Dermis blood vessel endothelial cell (primary cell): ENCODE measurements at regions not wholly inside any gene's neighbourhood (a gene's known extent, or its start where the extent isn't known, plus 50 kb on each side); places are given as distances from the start of the nearest gene placed in this dataset.
"Not testable (repeated sequence)": the region's sequence is repeated elsewhere in the genome, so short reads cannot be mapped to it uniquely, and the experiment has no call there.

Source experiments
- DNase-seq: peaks from one replicate; pipeline ENCODE4 v3.0.0; 2010

GRCh38 chr1:24268555-24268954 is 50.6 kb upstream of the GRHL3 start:
- DNase-seq: not testable (repeated sequence)

GRCh38 chr1:24266998-24267397 is 52.2 kb upstream of the GRHL3 start:
- no peak for DNase-seq

- DNase-seq: no peak
Measured at GRCh38 chr1:24266398-24266941, 52.7 kb upstream of the GRHL3 start.

GRCh38 chr1:24263746-24264145 is 55.4 kb upstream of the GRHL3 start:
- no peak for DNase-seq

- no peak for DNase-seq
Measured at GRCh38 chr1:24263211-24263610, 55.9 kb upstream of the GRHL3 start.

- DNase-seq: no peak
Measured at GRCh38 chr1:24261977-24262376, 57.2 kb upstream of the GRHL3 start.

- DNase-seq: no peak
Measured at GRCh38 chr1:24258735-24259424, 60.3 kb upstream of the GRHL3 start.

- no peak for DNase-seq
Measured at GRCh38 chr1:24257373-24257772, 61.8 kb upstream of the GRHL3 start.

GRCh38 chr1:24256687-24257086 is 62.5 kb upstream of the GRHL3 start:
- DNase-seq: no peak

- no peak for DNase-seq
Measured at GRCh38 chr1:24255226-24255625, 63.9 kb upstream of the GRHL3 start.

GRCh38 chr1:24254783-24255182 is 64.4 kb upstream of the GRHL3 start:
- DNase-seq: no peak

- no peak for DNase-seq
Measured at GRCh38 chr1:24253571-24253970, 65.6 kb upstream of the GRHL3 start.

GRCh38 chr1:24252185-24252780 is 65.2 kb upstream of the IFNLR1 start:
- no peak for DNase-seq

- no peak for DNase-seq
Measured at GRCh38 chr1:24251501-24251900, 64.4 kb upstream of the IFNLR1 start.

- no peak for DNase-seq
Measured at GRCh38 chr1:24250791-24251190, 63.7 kb upstream of the IFNLR1 start.

- no peak for DNase-seq
Measured at GRCh38 chr1:24250224-24250623, 63.1 kb upstream of the IFNLR1 start.

- DNase-seq: no peak
Measured at GRCh38 chr1:24248859-24249258, 61.8 kb upstream of the IFNLR1 start.

- not testable (repeated sequence) for DNase-seq
Measured at GRCh38 chr1:24247337-24247736, 60.2 kb upstream of the IFNLR1 start.

GRCh38 chr1:24244519-24245268 is 57.6 kb upstream of the IFNLR1 start:
- no peak for DNase-seq

GRCh38 chr1:24237750-24238395 is 50.8 kb upstream of the IFNLR1 start:
- no peak for DNase-seq

- peak; percentile 5 for DNase-seq
Measured at GRCh38 chr1:24236789-24237371, 49.8 kb upstream of the IFNLR1 start.
